GM13977 (cell line): ENCODE measurements at regions not wholly inside any gene's neighbourhood (a gene's known extent, or its start where the extent isn't known, plus 50 kb on each side); places are given as distances from the start of the nearest gene placed in this dataset.

Experiments used
- DNase-seq: peaks from one replicate; pipeline ENCODE4 v3.0.0; 2012; ENCODE audit warnings: low spot score
- CTCF ChIP-seq: IDR thresholded peaks from 2 replicates; pipeline ENCODE4 v1.5.1; 2012; ENCODE audit warnings: mild to moderate bottlenecking, control low read depth; ENCODE audit not compliant: insufficient read depth; ENCODE audit errors: extremely low read depth, missing control alignments
- in situ Hi-C: fragments of 300-500 bp; cut with MboI; formaldehyde crosslinking; loops from one replicate; pipeline ENCODE4 v1.12.0; 2022; ENCODE audit warnings: low sequenced_read_pairs, low pct_unique_long_range_greater_than_20kb, mixed read lengths, inconsistent platforms; ENCODE audit not compliant: unreplicated experiment

GRCh38 chr9:23243523-23243922, 582.5 kb downstream of the ELAVL2 start:
- TF ChIP-seq CTCF = no peak
- in situ Hi-C loops = no loop called here
- DNase-seq = no peak

- no peak for TF ChIP-seq CTCF
- in situ Hi-C loops = no loop called here
- DNase-seq = no peak
These were observed 581.0 kb downstream of the ELAVL2 start for GRCh38 chr9:23245067-23245466.

DNA sequence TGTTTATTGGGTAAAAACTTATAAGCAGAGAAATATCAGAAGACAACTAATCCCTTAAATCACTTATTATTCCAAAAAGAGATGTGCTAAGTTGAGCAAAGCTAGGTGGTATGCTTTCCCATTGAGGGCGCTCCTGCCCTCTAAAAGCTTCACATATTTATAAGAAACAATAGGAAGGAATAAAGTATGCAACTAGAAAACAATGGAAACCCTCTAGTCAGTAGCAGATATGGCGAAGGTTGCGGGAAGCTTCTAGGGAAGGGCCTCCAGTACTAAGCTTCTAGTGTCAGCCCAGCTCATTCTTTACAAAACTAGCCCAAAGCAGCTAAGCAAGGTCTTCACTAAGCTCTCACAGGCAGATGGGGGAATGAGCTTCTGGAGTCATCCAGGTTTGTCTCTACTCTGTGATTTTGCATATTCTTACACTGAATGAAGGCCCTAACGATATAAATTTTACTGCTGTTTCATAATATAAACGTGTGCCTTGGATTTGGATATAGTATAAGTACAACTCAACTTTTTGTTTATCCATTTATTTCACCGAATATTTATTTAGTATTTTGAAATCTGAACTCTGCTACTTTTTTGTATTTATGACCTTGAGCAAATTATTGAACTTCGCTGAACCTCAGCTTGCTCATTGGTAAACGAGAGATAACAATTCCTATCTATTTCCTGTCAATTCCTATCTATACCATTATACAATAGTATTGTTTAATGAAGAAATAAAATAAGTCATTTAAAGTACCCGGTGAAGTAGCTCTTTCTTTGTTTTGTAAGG, 571.4 kb downstream of the ELAVL2 start:
- in situ Hi-C loops = no loop called here
- no peak for TF ChIP-seq CTCF
- no peak for DNase-seq

DNA sequence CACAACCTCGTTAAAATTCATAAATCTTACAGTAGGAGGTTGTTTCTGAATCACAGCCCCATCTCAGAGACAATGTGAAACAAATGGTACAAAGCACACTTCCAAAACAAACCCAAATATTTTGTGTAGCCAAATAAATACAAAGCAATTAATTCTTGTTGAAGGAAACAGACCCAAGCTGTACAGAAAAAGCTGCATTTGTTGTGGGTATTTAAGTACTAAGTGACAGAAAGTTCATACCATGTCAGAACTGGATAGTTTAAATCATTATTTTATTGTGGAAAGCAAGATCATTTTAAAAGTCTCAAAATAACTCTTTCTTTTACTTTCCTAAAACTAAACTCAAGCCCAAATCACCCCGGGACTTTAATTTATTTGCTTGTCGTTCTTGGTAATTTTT, 570.7 kb downstream of the ELAVL2 start:
- no peak for TF ChIP-seq CTCF
- in situ Hi-C loops = no loop called here
- no peak for DNase-seq

- in situ Hi-C loops = no loop called here
- no peak for TF ChIP-seq CTCF
- DNase-seq = no peak
These were observed 567.5 kb downstream of the ELAVL2 start for GRCh38 chr9:23258569-23258968.

- in situ Hi-C loops = no loop called here
- no peak for TF ChIP-seq CTCF
- no peak for DNase-seq
These were observed 547.5 kb downstream of the ELAVL2 start for GRCh38 chr9:23278561-23278960.
